PFSK-1 (cell line): ENCODE measurements at regions not wholly inside any gene's neighbourhood (a gene's known extent, or its start where the extent isn't known, plus 50 kb on each side); places are given as distances from the start of the nearest gene placed in this dataset.

Source experiments
- SIN3A ChIP-seq: IDR thresholded peaks from 2 replicates; pipeline ENCODE4 v1.6.1; 2012; ENCODE audit warnings: mild to moderate bottlenecking, low read length, moderate library complexity, borderline replicate concordance; ENCODE audit not compliant: insufficient read depth
- TAF1 ChIP-seq: IDR thresholded peaks from 2 replicates; pipeline ENCODE4 v1.6.1; 2012; ENCODE audit warnings: low read length, control low read depth, borderline replicate concordance; ENCODE audit not compliant: insufficient read depth
- TF ChIP-seq, protein P1 (sequence below), 2 experiments: IDR thresholded peaks; 2 replicates each; pipeline versions ENCODE4 v1.6.1 to v1.8.0; 2011 to 2012; ENCODE audit warnings: low read depth in 2 of 2, low read length in 2 of 2, control low read depth in 1 of 2, inconsistent platforms in 1 of 2, mild to moderate bottlenecking in 1 of 2, moderate library complexity in 1 of 2; ENCODE audit not compliant: insufficient read depth in 1 of 2

DNA sequence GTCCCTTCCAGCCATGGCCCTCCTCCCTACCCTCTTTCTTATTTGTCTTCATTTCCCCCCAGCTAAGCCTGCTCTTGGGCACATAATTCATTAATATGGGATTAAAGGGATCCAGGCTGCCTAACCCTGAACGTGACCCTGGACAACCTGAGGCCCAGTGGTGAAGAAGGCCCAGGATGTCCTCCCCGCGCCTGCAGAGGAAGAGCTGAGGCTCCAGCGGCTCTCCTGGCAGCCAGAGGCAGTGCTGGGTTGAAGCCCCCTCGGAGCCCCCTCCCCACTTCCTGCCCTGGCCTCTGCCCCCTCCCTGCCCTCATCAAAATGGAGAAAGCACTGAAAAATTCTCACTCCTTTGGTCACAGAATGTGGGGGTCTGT is 96.5 kb upstream of the ATP2B2 start:
- TF ChIP-seq, protein P1, sequence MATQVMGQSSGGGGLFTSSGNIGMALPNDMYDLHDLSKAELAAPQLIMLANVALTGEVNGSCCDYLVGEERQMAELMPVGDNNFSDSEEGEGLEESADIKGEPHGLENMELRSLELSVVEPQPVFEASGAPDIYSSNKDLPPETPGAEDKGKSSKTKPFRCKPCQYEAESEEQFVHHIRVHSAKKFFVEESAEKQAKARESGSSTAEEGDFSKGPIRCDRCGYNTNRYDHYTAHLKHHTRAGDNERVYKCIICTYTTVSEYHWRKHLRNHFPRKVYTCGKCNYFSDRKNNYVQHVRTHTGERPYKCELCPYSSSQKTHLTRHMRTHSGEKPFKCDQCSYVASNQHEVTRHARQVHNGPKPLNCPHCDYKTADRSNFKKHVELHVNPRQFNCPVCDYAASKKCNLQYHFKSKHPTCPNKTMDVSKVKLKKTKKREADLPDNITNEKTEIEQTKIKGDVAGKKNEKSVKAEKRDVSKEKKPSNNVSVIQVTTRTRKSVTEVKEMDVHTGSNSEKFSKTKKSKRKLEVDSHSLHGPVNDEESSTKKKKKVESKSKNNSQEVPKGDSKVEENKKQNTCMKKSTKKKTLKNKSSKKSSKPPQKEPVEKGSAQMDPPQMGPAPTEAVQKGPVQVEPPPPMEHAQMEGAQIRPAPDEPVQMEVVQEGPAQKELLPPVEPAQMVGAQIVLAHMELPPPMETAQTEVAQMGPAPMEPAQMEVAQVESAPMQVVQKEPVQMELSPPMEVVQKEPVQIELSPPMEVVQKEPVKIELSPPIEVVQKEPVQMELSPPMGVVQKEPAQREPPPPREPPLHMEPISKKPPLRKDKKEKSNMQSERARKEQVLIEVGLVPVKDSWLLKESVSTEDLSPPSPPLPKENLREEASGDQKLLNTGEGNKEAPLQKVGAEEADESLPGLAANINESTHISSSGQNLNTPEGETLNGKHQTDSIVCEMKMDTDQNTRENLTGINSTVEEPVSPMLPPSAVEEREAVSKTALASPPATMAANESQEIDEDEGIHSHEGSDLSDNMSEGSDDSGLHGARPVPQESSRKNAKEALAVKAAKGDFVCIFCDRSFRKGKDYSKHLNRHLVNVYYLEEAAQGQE (IDR thresholded peaks at IDR 0.05; ENCODE audit: insufficient read depth in 1 of 2, low read depth in 2 of 2, low read length in 2 of 2): no peak
- TF ChIP-seq TAF1 (no peak), SIN3A (no peak)
